Adrenal gland (tissue), 5 donors: ENCODE measurements at regions not wholly inside any gene's neighbourhood (a gene's known extent, or its start where the extent isn't known, plus 50 kb on each side); places are given as distances from the start of the nearest gene placed in this dataset.

Source experiments
- POLR2A ChIP-seq, 2 donors: fragments of 450-650 bp; IDR thresholded peaks; one replicate each; pipeline ENCODE4 v1.6.1; 2017; ENCODE audit warnings: antibody characterized with exemption in 2 of 2, mild to moderate bottlenecking in 2 of 2, moderate library complexity in 1 of 2
- TF ChIP-seq, protein P1 (sequence below), 6 experiments: fragments of 450-650 bp in 4 of 6; fragments of 200-600 bp in 2 of 6; sonication (generic) in 1 of 6; IDR thresholded peaks; 1 replicate in 5 of 6; 2 replicates in 1 of 6; pipeline versions ENCODE4 v1.5.1 to v1.8.0; 2016 to 2021; ENCODE audit warnings: antibody characterized with exemption in 6 of 6, mild to moderate bottlenecking in 2 of 6, moderate library complexity in 1 of 6
- donor health status: DM: no; HTN: no; CAD: no.

DNA sequence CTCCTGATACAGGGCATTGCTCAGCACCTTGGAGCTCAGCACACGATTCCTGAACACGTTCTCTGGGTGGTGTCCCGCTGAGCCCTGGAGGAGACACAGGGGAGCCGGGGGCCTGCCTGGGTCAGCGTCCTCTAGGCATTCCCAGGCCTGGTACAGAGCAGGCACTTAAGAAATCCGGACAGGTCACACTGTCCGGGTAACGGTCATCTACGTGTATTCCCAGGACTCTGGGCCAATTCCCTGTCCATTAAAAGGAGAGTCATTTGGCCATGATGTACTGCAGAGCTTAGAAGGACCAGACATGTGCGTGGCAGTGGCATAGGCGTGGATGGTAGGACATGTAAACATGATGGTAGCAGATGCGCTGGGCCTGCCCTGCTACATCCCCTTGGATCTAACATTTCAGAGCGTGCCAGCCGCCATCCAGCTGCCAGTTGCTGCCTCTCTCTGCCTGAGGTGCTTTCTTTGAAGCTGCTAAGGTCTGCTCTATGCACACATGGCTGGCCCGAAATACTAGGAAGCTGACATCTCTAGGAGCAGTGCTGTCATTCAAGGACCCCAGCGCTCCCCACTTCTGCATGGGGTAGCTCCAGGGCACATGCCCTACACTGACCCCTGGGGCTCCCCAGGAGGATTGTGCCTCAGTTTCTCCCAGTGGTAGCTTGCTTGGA lies 273.1 kb upstream of the RTL1 start:
- no peak for TF ChIP-seq POLR2A (IDR thresholded peaks at IDR 0.05)
- TF ChIP-seq, protein P1, sequence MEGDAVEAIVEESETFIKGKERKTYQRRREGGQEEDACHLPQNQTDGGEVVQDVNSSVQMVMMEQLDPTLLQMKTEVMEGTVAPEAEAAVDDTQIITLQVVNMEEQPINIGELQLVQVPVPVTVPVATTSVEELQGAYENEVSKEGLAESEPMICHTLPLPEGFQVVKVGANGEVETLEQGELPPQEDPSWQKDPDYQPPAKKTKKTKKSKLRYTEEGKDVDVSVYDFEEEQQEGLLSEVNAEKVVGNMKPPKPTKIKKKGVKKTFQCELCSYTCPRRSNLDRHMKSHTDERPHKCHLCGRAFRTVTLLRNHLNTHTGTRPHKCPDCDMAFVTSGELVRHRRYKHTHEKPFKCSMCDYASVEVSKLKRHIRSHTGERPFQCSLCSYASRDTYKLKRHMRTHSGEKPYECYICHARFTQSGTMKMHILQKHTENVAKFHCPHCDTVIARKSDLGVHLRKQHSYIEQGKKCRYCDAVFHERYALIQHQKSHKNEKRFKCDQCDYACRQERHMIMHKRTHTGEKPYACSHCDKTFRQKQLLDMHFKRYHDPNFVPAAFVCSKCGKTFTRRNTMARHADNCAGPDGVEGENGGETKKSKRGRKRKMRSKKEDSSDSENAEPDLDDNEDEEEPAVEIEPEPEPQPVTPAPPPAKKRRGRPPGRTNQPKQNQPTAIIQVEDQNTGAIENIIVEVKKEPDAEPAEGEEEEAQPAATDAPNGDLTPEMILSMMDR (IDR thresholded peaks at IDR 0.05), result no peak
